PC-3 (cell line): ENCODE measurements at regions not wholly inside any gene's neighbourhood (a gene's known extent, or its start where the extent isn't known, plus 50 kb on each side); places are given as distances from the start of the nearest gene placed in this dataset.

Source experiments
- ATAC-seq: fragments of 200-7000 bp; cut with Tn5 transposase; 2 replicates; pipeline ENCODE4 v1.9.1; 2020; ENCODE audit warnings: mild to moderate bottlenecking, moderate library complexity
- BruUV-seq: library from RNA; stranded (reverse); fragments of 400-500 nt; replicated peaks from 2 replicates; lab custom pipeline; 2021; lab: Mats Ljungman, UMichigan
- CTCF ChIA-PET: fragments of 300-600 bp; sonication (Branson Sonifier 250); formaldehyde crosslinking; loops from one replicate; lab custom pipeline; 2022; ENCODE audit warnings: antibody characterized with exemption; lab: Charles Lee
- POLR2A ChIA-PET: fragments of 300-600 bp; sonication (Branson Sonifier 250); formaldehyde crosslinking; loops from one replicate; lab custom pipeline; 2022; ENCODE audit warnings: antibody characterized with exemption; ENCODE audit not compliant: unreplicated experiment; lab: Charles Lee
- DNase-seq: peaks from one replicate; pipeline ENCODE4 v3.0.0-alpha.2; 2015
- H2AFZ ChIP-seq: fragments of 300-600 bp; sonication (generic); 2 replicates; pipeline ENCODE4 v1.6.0; 2016; ENCODE audit warnings: antibody characterized with exemption, low read length
- H3F3A ChIP-seq: fragments of 300-600 bp; sonication (generic); one replicate; pipeline ENCODE4 v1.6.0; 2017; ENCODE audit warnings: antibody characterized with exemption, low read length, control low read depth, mild to moderate bottlenecking; ENCODE audit not compliant: unreplicated experiment
- H3K27ac ChIP-seq: fragments of 300-600 bp; sonication (generic); 2 replicates; pipeline ENCODE4 v1.5.1; 2016; ENCODE audit warnings: mild to moderate bottlenecking, low read length
- H3K27me3 ChIP-seq: fragments of 300-600 bp; sonication (generic); 2 replicates; pipeline ENCODE4 v1.6.1; 2016; ENCODE audit warnings: low read length, mixed read lengths
- H3K36me3 ChIP-seq: fragments of 300-600 bp; sonication (generic); 2 replicates; pipeline ENCODE4 v1.6.1; 2016; ENCODE audit warnings: low read depth, mixed run types, low read length, mixed read lengths
- H3K4me1 ChIP-seq: fragments of 300-600 bp; sonication (generic); 2 replicates; pipeline ENCODE4 v1.5.1; 2016; ENCODE audit warnings: low read length; ENCODE audit not compliant: insufficient read depth
- H3K4me2 ChIP-seq: fragments of 300-600 bp; sonication (generic); 2 replicates; pipeline ENCODE4 v1.6.0; 2016; ENCODE audit warnings: low read length
- H3K4me3 ChIP-seq: fragments of 300-600 bp; sonication (generic); 2 replicates; pipeline ENCODE4 v1.5.1; 2016; ENCODE audit warnings: mild to moderate bottlenecking, low read length, mixed read lengths
- H3K79me2 ChIP-seq: fragments of 300-600 bp; sonication (generic); 2 replicates; pipeline ENCODE4 v1.6.1; 2017; ENCODE audit warnings: low read length, mixed read lengths
- H3K9ac ChIP-seq: fragments of 300-600 bp; sonication (generic); 2 replicates; pipeline ENCODE4 v1.6.0; 2016; ENCODE audit warnings: mild to moderate bottlenecking, low read length
- H3K9me2 ChIP-seq: fragments of 300-600 bp; sonication (generic); replicated peaks from 2 replicates; pipeline ENCODE4 v1.6.1; 2016; ENCODE audit warnings: mixed run types, low read length, mixed read lengths
- H3K9me3 ChIP-seq: fragments of 300-600 bp; sonication (generic); 2 replicates; pipeline ENCODE4 v1.6.1; 2016; ENCODE audit warnings: low read length, mixed read lengths
- H4K20me1 ChIP-seq: fragments of 300-600 bp; sonication (generic); 2 replicates; pipeline ENCODE4 v1.6.1; 2016; ENCODE audit warnings: low read length, mixed read lengths
- CTCF ChIP-seq: fragments of 300-600 bp; sonication (generic); conservative IDR thresholded peaks from 2 replicates; pipeline ENCODE4 v1.5.1; 2017; ENCODE audit warnings: antibody characterized with exemption, low read depth, mild to moderate bottlenecking, low read length
- EZH2 ChIP-seq: fragments of 300-600 bp; sonication (generic); IDR thresholded peaks from one replicate; pipeline ENCODE4 v1.6.1; 2017; ENCODE audit warnings: antibody characterized with exemption, mild to moderate bottlenecking, low read length; ENCODE audit not compliant: unreplicated experiment
- EZH2phosphoT487 ChIP-seq: fragments of 300-600 bp; sonication (generic); IDR thresholded peaks from 2 replicates; pipeline ENCODE4 v1.6.1; 2018; ENCODE audit warnings: mild to moderate bottlenecking, antibody characterized with exemption, low read length, borderline replicate concordance
- intact Hi-C: fragments of 100-400 bp; cut with micrococcal nuclease; formaldehyde crosslinking; loops from 2 replicates; pipeline ENCODE4 v1.9.0; 2023

- Histone ChIP-seq H3K27ac (no peak overlapping the region), H4K20me1 (no peaks in the 10 kb centered on the region), H3K9me3 (no peaks in the 10 kb centered on the region), H3K27me3 (no peaks in the 10 kb centered on the region), H3K9ac (no peak overlapping the region), H3F3A (no peaks in the 10 kb centered on the region), H3K4me3 (no peak overlapping the region), H3K9me2 (no peaks in the 10 kb centered on the region), H3K4me2 (no peak overlapping the region), H3K79me2 (no peaks in the 10 kb centered on the region), H2AFZ (no peak overlapping the region), H3K4me1 (peaks cover 13% of the 10 kb centered on the region), H3K36me3 (no peaks in the 10 kb centered on the region)
- intact Hi-C loops, result no loop called here
- ATAC-seq, result no peak
- POLR2A ChIA-PET, result no interaction called here
- CTCF ChIA-PET, result no interaction called here
- DNase-seq, result no peak
- BruUV-seq, result no TSS peak
- no peak for TF ChIP-seq CTCF
- no peak for TF ChIP-seq EZH2phosphoT487
- TF ChIP-seq EZH2, result no peak
Observed at GRCh38 chr1:25026304-25026703, 96.2 kb upstream of the RUNX3 start.

GRCh38 chr1:25024615-25025350 is 94.7 kb upstream of the RUNX3 start:
- no peaks in the 10 kb centered on the region for H3K36me3 ChIP-seq
- TF ChIP-seq CTCF (no peak), EZH2 (no peak), EZH2phosphoT487 (no peak)
- BruUV-seq, result no TSS peak
- intact Hi-C loops, result no loop called here
- H2AFZ ChIP-seq, result no peak overlapping the region
- no peak overlapping the region for H3K4me3 ChIP-seq
- DNase-seq (no peak), ATAC-seq (no peak)
- H4K20me1 ChIP-seq, result no peaks in the 10 kb centered on the region
- no peaks in the 10 kb centered on the region for H3K27me3 ChIP-seq
- ChIA-PET CTCF (interaction anchor here (0.6 kb wide), 1 partner anchor 90 kb away, joined by 3 read pairs; no protein-coding TSS in a partner anchor), POLR2A (no interaction called here)
- no peaks in the 10 kb centered on the region for H3K9me2 ChIP-seq
- no peaks in the 10 kb centered on the region for H3K79me2 ChIP-seq
- no peaks in the 10 kb centered on the region for H3K9me3 ChIP-seq
- H3K27ac ChIP-seq, result no peak overlapping the region
- peaks cover 10% of the 10 kb centered on the region for H3K4me1 ChIP-seq
- H3K9ac ChIP-seq, result no peak overlapping the region
- H3K4me2 ChIP-seq, result no peak overlapping the region
- no peaks in the 10 kb centered on the region for H3F3A ChIP-seq

- Histone ChIP-seq H3K27me3 (no peaks in the 10 kb centered on the region), H3K36me3 (no peaks in the 10 kb centered on the region), H3K9ac (no peak overlapping the region), H3K79me2 (no peaks in the 10 kb centered on the region), H4K20me1 (no peaks in the 10 kb centered on the region), H3K4me1 (peaks cover 10% of the 10 kb centered on the region), H3K9me3 (no peaks in the 10 kb centered on the region), H3K4me2 (no peak overlapping the region), H3K9me2 (no peaks in the 10 kb centered on the region), H3K27ac (no peak overlapping the region), H3F3A (no peaks in the 10 kb centered on the region), H3K4me3 (no peak overlapping the region), H2AFZ (no peak overlapping the region)
- no peak for TF ChIP-seq CTCF
- TF ChIP-seq EZH2phosphoT487, result no peak
- TF ChIP-seq EZH2, result no peak
- ATAC-seq (no peak), DNase-seq (no peak)
- intact Hi-C loops, result no loop called here
- ChIA-PET CTCF (interaction anchor here (0.5 kb wide), 1 partner anchor 113 kb away, joined by 3 read pairs; no protein-coding TSS in a partner anchor), POLR2A (no interaction called here)
- BruUV-seq, result no TSS peak
Observed at GRCh38 chr1:25023826-25024225, 93.8 kb upstream of the RUNX3 start.
